HEK293T (cell line): ENCODE measurements at regions not wholly inside any gene's neighbourhood (a gene's known extent, or its start where the extent isn't known, plus 50 kb on each side); places are given as distances from the start of the nearest gene placed in this dataset.

Experiments
- ARNT ChIP-seq: fragments of 450-650 bp; IDR thresholded peaks from 2 replicates; pipeline ENCODE4 v1.6.1; 2017; ENCODE audit warnings: mild to moderate bottlenecking
- BHLHE40 ChIP-seq: fragments of 450-650 bp; IDR thresholded peaks from 2 replicates; pipeline ENCODE4 v1.6.1; 2016; ENCODE audit warnings: mild to moderate bottlenecking, moderate library complexity, borderline replicate concordance
- CTBP1 ChIP-seq: fragments of 450-650 bp; IDR thresholded peaks from 2 replicates; pipeline ENCODE4 v1.6.1; 2016; ENCODE audit warnings: borderline replicate concordance
- FOXA1 ChIP-seq: fragments of 450-650 bp; IDR thresholded peaks from 2 replicates; pipeline ENCODE4 v1.6.1; 2016; ENCODE audit warnings: mild to moderate bottlenecking
- FOXM1 ChIP-seq: fragments of 450-650 bp; IDR thresholded peaks from 2 replicates; pipeline ENCODE4 v1.6.1; 2017; ENCODE audit warnings: mild to moderate bottlenecking, borderline replicate concordance
- HDGF ChIP-seq: fragments of 450-650 bp; IDR thresholded peaks from 2 replicates; pipeline ENCODE4 v1.6.1; 2017; ENCODE audit warnings: antibody characterized with exemption, borderline replicate concordance
- NFRKB ChIP-seq: fragments of 450-650 bp; IDR thresholded peaks from 2 replicates; pipeline ENCODE4 v1.6.1; 2016; ENCODE audit warnings: mild to moderate bottlenecking, moderate library complexity
- SP1 ChIP-seq: fragments of 450-650 bp; IDR thresholded peaks from 2 replicates; pipeline ENCODE4 v1.6.1; 2017
- SUZ12 ChIP-seq: fragments of 450-650 bp; IDR thresholded peaks from 2 replicates; pipeline ENCODE4 v1.6.1; 2016; ENCODE audit warnings: mild to moderate bottlenecking
- TARDBP ChIP-seq: fragments of 450-650 bp; IDR thresholded peaks from 2 replicates; pipeline ENCODE4 v1.6.1; 2016

DNA sequence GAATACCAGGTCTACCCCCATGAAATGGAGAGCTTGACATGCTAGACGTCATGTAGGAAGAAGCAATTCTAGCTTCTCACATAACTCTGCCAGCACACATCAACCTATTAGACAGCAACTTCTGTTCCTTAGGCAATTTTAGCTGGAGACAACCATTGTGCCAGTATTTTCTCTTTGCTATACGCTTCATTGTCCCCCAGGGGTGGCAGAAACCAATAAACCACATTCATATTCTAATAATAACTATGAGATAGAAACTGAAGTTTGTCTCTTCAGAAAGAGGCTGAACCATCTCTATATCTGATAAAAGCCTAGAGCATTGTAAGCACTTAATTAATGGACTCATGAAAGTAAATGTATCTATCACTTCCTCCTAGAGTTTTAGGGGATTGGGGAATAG lies 278.6 kb downstream of the FOXG1 start:
- TF ChIP-seq TARDBP (no peak), FOXA1 (no peak), BHLHE40 (no peak), FOXM1 (no peak), NFRKB (no peak), SP1 (no peak), CTBP1 (no peak), ARNT (no peak), HDGF (no peak), SUZ12 (no peak)
